Type B pancreatic cell (in vitro differentiated cells): ENCODE measurements at regions not wholly inside any gene's neighbourhood (a gene's known extent, or its start where the extent isn't known, plus 50 kb on each side); places are given as distances from the start of the nearest gene placed in this dataset.

Experiments
- DNase-seq: peaks from one replicate; pipeline ENCODE4 v3.0.0; 2021; ENCODE audit warnings: mixed read lengths; ENCODE audit not compliant: unreplicated experiment; ENCODE audit errors: extremely low spot score
- H3K27ac Mint-ChIP-seq: 2 replicates; pipeline ENCODE4 v1.8.0; 2021; ENCODE audit warnings: mild to moderate bottlenecking, mixed read lengths
- H3K27me3 Mint-ChIP-seq: 2 replicates; pipeline ENCODE4 v1.8.0; 2021; ENCODE audit warnings: mixed read lengths
- H3K36me3 Mint-ChIP-seq: 2 replicates; pipeline ENCODE4 v1.8.0; 2021; ENCODE audit warnings: mixed read lengths
- H3K4me1 Mint-ChIP-seq: one replicate; pipeline ENCODE4 v1.8.0; 2021; ENCODE audit warnings: mixed read lengths; ENCODE audit not compliant: unreplicated experiment
- H3K4me3 Mint-ChIP-seq: 2 replicates; pipeline ENCODE4 v1.8.0; 2021; ENCODE audit warnings: mild to moderate bottlenecking, mixed read lengths
- H3K9me3 Mint-ChIP-seq: 2 replicates; pipeline ENCODE4 v1.8.0; 2021; ENCODE audit warnings: mixed read lengths
- TF ChIP-seq, protein P1 (sequence below): fragments of 200-600 bp; sonication (generic); conservative IDR thresholded peaks from 2 replicates; pipeline ENCODE4 v1.5.0; 2021; ENCODE audit warnings: antibody characterized with exemption, mild to moderate bottlenecking

GRCh38 chr2:185147361-185147760 is 549.0 kb downstream of the ZNF804A start:
- Mint-ChIP-seq H3K27ac (no peak overlapping the region), H3K4me1 (no peaks in the 10 kb centered on the region), H3K27me3 (no peaks in the 10 kb centered on the region), H3K36me3 (no peaks in the 10 kb centered on the region), H3K4me3 (no peak overlapping the region), H3K9me3 (no peaks in the 10 kb centered on the region)
- no peak for DNase-seq
- TF ChIP-seq, protein P1, sequence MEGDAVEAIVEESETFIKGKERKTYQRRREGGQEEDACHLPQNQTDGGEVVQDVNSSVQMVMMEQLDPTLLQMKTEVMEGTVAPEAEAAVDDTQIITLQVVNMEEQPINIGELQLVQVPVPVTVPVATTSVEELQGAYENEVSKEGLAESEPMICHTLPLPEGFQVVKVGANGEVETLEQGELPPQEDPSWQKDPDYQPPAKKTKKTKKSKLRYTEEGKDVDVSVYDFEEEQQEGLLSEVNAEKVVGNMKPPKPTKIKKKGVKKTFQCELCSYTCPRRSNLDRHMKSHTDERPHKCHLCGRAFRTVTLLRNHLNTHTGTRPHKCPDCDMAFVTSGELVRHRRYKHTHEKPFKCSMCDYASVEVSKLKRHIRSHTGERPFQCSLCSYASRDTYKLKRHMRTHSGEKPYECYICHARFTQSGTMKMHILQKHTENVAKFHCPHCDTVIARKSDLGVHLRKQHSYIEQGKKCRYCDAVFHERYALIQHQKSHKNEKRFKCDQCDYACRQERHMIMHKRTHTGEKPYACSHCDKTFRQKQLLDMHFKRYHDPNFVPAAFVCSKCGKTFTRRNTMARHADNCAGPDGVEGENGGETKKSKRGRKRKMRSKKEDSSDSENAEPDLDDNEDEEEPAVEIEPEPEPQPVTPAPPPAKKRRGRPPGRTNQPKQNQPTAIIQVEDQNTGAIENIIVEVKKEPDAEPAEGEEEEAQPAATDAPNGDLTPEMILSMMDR = no peak

GRCh38 chr2:185152186-185152585 is 553.9 kb downstream of the ZNF804A start:
- no peak for DNase-seq
- Mint-ChIP-seq H3K27ac (no peak overlapping the region), H3K4me1 (no peaks in the 10 kb centered on the region), H3K9me3 (no peaks in the 10 kb centered on the region), H3K4me3 (no peak overlapping the region), H3K36me3 (no peaks in the 10 kb centered on the region), H3K27me3 (no peaks in the 10 kb centered on the region)
- TF ChIP-seq, protein P1 = no peak

GRCh38 chr2:185161701-185162100 is 563.4 kb downstream of the ZNF804A start:
- Mint-ChIP-seq H3K27ac (no peak overlapping the region), H3K9me3 (no peaks in the 10 kb centered on the region), H3K4me3 (no peak overlapping the region), H3K27me3 (no peaks in the 10 kb centered on the region), H3K4me1 (no peaks in the 10 kb centered on the region), H3K36me3 (no peaks in the 10 kb centered on the region)
- no peak for DNase-seq
- TF ChIP-seq, protein P1 = no peak

- no peaks in the 10 kb centered on the region for H3K36me3 Mint-ChIP-seq
- TF ChIP-seq, protein P1 = no peak
Observed at GRCh38 chr2:185174353-185174752, 564.3 kb upstream of the FSIP2 start.

GRCh38 chr2:185179743-185180142 is 558.9 kb upstream of the FSIP2 start:
- H3K9me3 Mint-ChIP-seq = no peaks in the 10 kb centered on the region
- H3K36me3 Mint-ChIP-seq = no peaks in the 10 kb centered on the region
- H3K4me3 Mint-ChIP-seq = no peak overlapping the region
- no peaks in the 10 kb centered on the region for H3K27me3 Mint-ChIP-seq
- no peak overlapping the region for H3K27ac Mint-ChIP-seq
- TF ChIP-seq, protein P1 = no peak
- no peak for DNase-seq
- no peaks in the 10 kb centered on the region for H3K4me1 Mint-ChIP-seq

More at GRCh38 chr2:185174353-185174752, 564.3 kb upstream of the FSIP2 start:
- no peaks in the 10 kb centered on the region for H3K9me3 Mint-ChIP-seq
- H3K27ac Mint-ChIP-seq = no peak overlapping the region
- H3K27me3 Mint-ChIP-seq = no peaks in the 10 kb centered on the region
- H3K4me3 Mint-ChIP-seq = no peak overlapping the region
- DNase-seq = no peak
- no peaks in the 10 kb centered on the region for H3K4me1 Mint-ChIP-seq

DNA sequence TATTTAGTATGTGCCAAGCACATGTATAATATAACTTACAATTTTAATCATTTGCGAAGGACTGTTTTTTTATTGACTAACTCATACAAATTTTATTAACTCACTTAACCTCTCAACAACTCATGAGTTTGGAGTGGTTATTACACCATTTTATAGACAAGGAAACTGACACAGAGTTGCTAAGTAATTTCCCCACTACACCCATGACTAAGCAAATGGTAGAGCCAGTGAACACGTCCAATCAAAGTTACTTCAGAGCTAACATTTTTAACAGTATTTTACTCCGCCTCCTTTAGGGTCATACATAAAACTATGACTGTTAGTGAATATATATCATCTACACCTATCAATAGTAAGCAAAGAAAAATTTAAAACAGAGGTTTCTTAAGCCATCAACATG is 556.7 kb upstream of the FSIP2 start:
- TF ChIP-seq, protein P1 = no peak
- H3K9me3 Mint-ChIP-seq = no peaks in the 10 kb centered on the region
- H3K27me3 Mint-ChIP-seq = no peaks in the 10 kb centered on the region
- H3K36me3 Mint-ChIP-seq = no peaks in the 10 kb centered on the region
- H3K4me1 Mint-ChIP-seq = no peaks in the 10 kb centered on the region
- DNase-seq = no peak
- no peak overlapping the region for H3K4me3 Mint-ChIP-seq
- no peak overlapping the region for H3K27ac Mint-ChIP-seq
